ENCODE measurements at regions not wholly inside any gene's neighbourhood (a gene's known extent, or its start where the extent isn't known, plus 50 kb on each side); places are given as distances from the start of the nearest gene placed in this dataset.
"Not testable (repeated sequence)": the region's sequence is repeated elsewhere in the genome, so short reads cannot be mapped to it uniquely, and the experiment has no call there.

DNA sequence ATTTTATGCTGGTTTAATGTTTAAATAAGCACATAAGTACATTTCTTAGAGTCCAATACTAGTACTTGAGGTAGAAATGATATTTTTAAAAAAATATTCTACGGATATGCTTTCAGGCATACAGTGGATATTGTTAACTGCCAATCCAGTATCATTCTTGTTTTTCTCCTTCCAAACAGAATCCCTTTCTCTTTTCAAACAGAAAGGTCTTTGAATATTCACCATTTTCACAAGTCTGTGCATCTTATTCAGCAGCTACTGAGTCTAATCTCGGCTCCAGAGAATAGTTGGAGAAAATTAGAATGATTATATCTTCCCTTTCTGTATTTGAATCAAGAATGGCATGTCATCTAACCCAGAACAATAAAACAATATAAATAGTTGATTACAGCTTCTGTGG lies 174.5 kb downstream of the GOLGA6L6 start:
- no peak for DNase-seq (ENCODE audit: low spot score)

DNA sequence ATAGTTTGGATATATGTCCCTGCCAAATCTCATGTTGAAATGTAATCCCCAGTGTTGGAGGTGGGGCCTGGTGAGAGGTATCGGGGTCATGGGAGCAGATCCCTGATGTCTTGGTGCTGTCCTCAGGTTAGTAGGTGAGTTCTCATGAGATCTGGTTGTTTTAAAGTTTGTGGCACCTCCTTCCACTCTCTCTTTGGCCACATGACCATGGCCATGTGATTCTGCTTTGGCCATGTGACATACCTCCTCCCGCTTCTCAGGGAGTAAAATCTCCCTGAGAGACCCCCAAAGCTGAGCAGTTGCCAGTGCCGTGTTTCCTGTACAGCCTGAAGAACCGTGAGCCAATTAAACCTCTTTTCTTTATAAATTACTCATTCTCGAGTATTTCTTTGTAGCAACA lies 178.0 kb downstream of the GOLGA6L6 start:
- not testable (repeated sequence) for DNase-seq (ENCODE audit: low spot score)

DNA sequence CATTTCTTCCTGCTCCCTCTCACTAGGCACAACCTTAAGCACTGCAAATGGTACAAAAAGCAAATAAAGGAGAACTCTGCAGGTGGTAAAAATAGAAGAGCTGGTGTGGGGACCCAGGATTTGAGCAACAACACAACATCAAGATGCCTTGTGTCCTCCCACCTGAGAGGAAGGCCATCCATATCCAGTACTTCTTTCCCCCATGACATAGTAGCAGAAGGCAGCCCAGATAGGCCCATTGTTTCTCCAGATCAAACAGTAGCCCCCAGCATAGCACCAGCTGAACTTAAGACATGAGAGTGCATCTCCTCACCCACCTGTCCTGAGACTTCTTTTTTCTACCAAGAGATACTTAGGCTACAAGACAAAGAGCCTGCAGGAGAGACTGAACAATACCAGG lies 180.5 kb downstream of the GOLGA6L6 start:
- no peak for DNase-seq (ENCODE audit: low spot score)

DNA sequence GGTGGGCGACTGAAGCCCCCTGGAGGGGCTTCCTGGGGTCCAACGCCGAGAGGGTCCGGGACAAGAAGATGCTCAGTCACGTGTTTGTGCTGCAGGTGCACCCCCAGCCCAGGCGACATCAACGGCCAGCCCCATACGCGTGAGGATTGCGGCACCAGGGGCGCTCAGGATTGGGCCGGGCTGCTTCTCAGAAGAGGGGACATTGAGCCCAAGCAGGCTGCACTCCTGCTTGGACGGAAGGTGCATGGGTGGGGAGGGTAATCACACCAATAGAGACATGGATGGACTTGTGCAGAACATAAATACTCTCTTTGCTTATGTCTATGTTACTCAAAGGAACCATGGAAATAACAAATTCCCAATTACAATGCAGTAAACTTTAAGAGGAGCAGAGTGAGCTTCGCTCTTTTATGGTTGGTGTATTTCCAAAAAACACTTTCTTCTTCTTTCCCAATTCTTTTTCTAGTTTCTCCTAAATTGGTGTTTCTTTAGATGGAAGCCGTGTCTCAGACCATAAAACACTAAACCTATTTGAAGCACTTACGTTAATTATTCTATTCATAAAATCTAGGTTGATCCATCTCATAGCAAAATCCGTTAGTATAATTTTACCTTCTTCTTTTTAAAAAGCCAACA lies 182.7 kb downstream of the GOLGA6L6 start:
- no peak for DNase-seq (ENCODE audit: low spot score)

DNA sequence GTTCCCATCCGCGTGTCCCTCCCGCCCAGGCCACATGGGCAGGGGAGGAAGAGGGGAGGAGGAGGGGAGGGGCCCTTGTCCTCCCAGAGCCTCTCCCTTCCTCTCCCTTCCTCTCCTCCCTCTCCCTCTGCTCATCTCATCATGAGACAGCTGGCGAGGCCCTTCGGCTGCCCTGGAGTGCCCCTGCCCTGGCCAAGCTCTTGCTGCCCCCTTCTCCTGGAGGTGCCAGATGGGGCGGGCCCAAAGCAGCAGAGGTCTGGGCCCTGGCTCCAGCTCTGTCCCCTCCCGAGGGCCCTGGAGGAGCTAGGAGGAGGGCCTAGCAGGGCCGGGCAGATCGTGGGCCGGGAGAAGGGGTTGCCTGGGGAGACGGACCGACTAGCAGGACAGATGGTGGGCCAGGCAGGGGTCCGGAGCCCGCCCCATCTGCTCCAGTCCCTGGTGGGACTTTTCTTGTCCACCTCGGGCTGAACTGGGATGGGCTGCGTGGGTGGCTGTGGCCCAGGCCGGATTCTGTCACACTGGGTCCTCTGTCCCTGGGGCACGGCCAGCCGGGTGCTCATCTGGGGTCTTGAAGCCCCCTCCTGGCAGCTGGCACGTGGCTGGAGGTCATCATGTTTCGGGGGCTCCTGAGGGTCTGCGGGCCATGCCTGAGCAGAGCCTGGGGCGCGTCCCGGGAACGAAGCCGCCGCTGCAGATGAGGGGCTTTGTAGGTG lies 183.4 kb downstream of the GOLGA6L6 start:
- DNase-seq (ENCODE audit: low spot score) = no peak

DNA sequence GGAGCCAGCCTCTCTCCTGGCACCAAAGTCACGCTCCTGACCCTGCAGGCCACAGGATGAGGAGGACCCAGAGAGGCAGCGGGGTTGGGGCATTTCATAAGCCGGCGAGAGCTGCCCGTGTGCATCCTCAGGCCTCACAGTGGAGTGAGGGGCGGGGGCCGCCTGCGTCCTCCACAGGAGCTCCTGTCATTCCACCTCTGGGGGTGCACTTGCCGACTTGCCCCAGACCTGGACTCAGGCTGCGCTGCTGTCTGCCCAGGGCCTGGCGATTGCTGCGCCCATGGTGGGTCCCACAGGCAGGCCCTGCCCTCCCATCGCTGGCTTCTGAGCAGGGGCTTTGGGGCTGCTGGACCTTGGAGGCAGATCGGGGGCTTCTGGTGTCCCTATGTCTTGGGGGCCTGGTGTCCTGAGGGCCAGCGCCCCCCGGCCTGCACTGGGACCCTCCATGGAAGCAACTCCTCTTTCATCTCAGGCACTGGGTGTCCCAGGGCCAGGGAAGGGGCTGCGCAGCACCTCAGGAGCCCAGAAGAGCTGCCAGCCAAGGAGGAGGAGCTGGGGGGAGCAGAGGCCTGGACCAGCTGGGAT lies 184.0 kb downstream of the GOLGA6L6 start:
- DNase-seq (ENCODE audit: low spot score) = no peak

DNA sequence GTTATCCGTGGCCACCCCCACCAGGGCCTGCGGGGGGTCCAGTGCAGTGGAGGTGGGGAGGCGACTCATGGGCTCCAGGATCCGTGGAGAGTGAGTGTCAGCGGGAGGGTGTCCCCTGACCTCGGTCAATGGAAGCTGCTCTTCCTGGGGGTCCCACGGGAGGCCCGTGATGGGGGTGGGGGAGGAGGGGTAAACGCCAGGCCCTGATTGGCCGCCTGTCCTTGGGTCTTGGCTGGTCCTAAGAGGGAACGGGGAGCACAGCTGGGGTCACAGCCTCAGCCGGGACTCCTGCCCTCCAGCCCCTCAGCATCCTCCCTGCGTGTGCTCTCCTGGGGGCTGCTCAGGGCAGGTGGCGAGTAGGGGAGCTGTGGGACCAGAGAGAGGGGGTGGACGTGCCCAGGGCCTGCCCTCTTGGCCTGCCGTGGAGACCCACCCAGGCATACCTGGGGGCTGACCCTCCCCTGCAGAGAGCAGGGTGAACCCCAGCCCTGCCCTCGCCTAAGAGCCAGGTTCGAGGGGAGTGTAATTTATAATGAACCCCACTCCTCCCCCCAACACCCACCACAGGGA lies 184.6 kb downstream of the GOLGA6L6 start:
- no peak for DNase-seq (ENCODE audit: low spot score)

DNA sequence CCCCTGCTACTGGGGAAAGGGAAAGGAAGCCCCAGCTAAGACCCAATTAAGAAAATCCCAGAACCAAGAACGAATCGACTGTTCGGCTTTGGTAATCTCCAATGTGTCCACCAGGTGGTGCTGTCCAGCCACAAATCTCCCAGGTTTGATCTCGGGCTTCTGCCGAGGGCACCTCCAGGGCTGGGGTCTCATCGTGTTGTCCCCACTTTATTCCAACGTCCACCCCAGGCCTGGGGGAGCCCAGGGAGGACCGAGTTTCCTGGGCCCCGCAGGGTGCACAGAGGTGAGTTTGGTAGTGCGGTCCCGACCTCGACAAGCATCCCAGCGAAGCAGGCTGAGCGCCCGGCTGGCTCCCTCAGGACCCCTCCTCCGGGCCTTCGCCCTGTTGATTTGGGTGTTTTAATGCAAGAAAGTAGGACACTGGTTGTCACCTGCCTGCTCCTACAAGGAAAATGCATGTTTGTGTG lies 185.1 kb downstream of the GOLGA6L6 start:
- DNase-seq (ENCODE audit: low spot score) = peak; percentile 79

DNA sequence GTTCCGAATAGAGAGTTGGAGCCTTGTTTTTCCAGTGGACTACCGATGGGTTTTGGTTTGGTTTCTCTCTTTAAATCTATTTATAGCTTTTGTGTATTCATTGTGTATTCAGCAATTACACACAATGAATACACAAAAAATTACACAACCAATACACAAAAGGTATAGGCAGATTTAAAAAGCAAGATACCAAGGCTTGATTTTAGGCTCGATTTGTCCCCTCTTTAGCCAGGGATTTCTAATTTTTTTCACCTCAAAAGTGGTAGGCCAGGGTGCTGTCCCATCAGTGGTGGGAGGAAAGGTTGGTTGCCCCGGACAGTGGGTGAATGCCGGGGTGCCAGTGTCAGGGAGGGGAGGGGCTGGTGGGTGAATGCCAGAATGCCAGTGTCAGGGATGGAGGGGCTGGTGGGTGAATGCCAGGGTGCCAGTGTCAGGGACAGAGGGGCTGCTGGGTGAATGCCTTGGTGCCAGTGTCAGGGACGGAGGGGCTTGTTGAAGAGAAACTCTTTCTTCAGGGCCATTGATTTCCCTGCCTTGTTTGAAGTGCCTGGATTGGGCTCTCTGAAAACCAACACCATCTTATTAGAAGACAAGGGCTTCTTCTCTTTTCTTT lies 186.2 kb downstream of the GOLGA6L6 start:
- no peak for DNase-seq (ENCODE audit: low spot score)

DNA sequence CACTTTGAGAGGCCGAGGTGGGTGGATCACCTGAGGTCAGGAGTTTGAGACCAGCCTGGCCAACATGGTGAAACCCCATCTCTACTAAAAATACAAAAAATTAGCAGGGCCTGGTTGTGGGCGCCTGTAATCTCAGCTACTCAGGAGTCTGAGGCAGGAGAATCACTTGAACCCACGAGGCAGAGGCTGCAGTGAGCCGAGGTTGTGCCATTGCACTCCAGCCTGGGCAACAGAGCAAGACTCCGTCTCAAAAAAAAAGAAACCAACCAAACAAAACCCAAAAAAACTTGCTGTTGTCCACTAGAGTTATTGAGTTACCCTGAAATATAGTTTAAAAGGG lies 186.7 kb downstream of the GOLGA6L6 start:
- not testable (repeated sequence) for DNase-seq (ENCODE audit: low spot score)

DNA sequence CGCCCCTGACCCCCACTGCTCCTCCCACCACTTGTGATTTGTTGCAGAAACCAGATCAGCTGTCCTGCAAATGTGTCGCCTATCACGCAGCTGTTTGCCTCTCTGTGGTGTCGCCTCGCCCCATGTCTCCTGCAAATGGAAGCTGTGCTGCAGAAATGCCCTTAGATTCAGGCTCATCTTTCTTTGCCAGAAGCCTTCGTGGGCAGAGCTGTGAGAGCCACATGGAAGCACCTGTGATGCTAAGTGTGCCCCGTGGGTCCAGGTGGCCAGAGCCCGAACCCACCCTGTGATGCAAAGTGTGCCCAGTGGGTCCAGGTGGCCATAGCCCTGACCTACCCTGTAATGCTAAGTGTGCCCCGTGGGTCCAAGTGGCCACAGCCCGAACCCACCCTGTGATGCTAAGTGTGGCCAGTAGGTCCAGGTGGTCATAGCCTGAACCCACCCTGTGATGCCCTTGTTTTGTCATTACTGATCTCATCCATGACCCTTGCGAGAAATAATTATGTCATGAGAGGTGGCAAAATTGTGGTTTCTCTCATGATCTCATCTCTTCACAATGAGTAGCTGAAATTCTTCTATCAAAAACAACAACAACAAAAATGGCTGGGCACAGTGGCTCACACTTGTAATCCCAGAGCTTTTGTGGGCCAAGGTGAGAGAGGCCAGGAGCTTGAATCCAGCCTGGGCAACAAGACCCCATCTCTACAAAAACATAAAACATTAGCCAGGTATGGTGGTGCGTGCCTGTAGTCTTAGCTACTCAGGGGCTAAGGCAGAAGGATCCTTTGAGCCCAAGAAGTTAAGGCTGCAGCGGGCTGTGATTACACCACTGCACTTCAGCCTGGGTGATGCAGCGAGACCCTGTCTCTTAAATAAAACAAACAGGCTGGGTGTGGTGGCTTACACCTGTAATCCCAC lies 187.4 kb downstream of the GOLGA6L6 start:
- DNase-seq (ENCODE audit: low spot score) = no peak

DNA sequence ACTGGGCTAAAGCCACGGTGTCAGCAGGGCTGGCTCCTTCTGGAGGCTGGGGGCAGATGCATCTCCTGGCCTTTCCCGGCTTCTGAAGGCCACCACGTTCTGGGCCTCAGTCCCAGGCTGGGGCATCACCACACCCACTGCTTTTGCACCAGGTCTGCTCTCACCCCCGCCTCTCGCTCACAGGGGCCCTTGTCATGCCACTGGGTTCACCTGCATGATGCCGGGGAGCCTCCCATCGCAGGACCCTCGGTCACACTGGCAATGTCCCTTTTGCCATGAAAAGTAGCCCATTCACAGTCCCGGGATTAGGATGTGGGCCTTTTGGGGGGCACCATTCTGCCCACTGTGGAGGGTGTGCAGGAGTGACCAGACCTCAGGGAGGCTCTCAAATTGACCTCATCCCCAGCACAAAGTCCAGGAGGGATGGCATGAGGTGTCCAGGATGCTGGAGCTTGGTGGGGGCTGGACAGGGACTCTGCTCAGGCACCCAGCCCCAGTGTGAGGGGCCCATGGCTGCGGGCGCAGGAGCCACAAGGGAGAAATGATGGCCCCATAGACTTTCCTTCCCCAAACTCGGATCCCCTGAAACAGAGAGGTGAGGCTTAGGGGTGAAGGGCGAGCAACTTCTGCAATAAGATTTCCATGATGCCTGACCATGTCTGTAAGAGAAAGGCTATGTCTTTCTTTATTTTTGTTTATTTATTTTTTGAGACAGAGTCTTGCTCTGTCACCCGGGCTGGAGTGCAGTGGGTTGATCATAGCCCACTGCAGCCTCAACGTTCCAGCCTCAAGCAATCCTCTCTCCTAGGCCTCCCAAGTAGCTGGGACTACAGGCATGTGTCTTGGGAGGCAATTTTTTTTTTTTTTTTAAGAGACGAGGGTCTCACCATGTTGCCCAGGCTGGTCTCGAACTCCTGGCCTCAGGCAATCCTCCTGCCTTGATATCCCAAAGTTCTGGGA lies 189.1 kb downstream of the GOLGA6L6 start:
- no peak for DNase-seq (ENCODE audit: low spot score)

DNA sequence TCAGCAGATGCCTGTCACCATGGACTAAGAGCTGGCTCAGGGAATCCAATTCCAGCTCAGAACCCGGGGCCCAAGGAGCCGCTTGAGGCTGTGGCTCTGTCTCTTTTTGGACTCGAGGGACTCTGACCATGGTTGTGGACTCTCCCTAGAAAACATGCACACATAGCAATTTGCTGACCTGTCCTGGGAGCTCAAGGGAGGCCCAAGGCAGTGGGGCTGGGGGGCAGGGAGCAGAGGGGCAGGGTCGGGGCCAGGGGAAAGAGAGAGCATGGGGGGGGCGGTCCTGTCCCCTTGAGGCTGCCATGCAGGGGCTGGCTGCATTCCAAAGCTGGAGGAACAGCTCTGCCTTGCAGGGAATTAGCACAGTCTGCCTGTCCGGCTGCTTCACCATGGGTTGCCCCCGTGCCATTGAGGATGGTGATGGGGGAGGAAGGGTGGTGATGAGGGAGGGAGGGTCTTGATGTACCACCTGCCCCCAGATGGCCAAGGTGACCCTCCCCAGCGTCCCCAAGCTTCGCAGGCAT lies 190.1 kb downstream of the GOLGA6L6 start:
- no peak for DNase-seq (ENCODE audit: low spot score)

DNA sequence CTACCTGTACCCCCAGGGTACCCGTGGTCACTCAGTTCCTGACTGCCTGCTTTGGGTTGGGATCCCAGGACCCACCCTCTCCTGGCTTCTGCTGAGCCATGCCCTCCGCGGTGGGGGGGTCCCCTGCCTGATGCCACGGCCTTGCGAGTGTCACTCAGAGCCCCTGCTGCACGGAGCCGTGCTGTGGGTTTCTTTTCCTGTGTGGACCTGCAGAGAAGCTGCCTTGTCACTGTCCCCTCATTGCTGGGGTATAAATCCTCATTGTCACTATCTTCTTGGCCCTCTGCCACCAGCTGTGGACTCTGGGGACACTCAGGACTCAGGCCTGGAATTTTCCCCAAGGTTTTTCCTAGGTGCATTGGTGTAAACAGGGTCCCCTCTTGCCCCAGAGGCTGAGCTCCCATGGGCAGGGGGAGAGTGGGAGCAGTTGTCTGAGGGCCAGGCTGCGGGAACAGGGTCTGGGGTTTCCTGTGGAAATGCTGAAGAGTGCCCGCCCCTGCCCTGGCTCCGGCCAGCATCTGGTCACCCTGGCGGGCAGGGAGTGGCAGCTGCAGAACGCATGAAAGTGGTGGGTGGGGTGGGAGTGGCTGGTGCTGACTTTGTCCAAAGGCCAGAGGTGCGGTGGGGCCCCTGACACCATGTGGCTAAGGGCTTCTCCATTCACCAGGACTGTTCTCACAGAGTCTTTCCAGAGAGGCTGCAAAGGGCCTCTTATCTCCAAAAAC lies 191.7 kb downstream of the GOLGA6L6 start:
- no peak for DNase-seq (ENCODE audit: low spot score)

DNA sequence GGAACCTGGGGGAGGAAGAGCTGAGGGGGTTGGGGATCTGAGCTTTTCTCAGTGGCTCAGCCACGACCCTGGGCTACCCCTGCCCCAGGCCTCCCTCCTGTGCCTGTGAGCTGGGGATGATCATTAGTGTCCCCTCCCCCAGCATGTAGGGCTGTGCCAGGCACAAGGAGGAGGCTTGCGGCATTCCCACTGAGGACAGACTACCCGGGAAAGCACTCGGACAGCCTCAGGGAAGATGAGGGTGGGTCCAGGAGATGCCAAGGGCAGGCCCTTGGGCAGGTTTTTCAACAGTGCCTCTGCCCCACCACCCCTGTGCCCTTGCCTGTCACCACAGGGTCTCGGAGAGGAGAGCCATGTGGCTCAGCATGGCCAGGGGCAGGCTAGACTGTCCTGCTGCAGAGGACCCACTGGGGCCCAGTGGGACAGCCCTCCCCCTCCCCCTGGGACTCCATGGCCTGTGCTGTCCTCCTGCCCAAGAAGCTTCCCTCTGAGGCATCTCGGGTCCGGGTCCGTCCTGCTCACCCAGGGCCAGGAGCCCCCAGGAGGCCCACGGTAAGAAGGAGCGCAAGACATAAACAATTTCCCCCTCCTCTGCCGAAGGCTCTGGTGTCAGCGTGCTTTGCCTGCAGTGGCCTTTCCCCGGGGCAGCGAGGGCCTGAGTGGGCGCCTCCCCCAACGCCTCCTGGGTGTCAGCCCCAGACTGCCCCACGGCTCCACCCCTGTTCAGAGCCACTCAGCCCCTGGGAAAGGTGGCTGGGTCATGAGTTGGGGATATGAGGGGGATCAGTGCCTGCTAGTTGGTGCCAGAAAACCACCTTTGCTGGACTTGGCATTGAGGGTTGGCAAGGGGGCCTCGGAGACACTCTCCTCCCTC lies 192.5 kb downstream of the GOLGA6L6 start:
- no peak for DNase-seq (ENCODE audit: low spot score)

DNA sequence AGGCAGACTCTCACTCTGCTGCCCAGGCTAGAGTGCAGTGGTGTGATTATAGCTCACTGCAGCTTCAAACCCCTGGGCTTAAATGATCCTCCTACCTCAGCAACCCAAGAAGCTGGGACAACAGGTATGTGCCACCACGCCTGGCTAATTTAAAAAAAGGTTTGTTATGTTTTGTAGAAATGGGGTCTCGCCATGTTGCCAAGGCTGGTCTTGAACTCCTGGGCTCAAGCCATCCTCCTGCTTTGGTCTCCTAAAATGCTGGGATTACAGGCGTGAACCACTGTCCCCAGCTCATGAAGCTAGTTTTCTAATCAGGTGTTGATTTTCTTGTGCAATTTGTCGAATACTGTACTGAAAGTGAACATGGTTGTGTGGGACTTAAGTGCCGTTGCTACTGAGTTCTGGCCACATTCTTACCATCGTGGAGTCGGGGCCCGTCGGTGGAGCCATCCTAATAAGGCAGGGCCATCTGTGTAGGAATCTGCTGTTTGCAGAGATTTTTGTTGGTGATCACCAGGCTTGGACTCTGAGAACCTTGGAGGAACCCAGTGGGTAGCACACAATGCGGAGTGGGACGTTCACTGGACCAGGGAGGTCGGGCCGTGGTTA lies 193.2 kb downstream of the GOLGA6L6 start:
- no peak for DNase-seq (ENCODE audit: low spot score)

DNA sequence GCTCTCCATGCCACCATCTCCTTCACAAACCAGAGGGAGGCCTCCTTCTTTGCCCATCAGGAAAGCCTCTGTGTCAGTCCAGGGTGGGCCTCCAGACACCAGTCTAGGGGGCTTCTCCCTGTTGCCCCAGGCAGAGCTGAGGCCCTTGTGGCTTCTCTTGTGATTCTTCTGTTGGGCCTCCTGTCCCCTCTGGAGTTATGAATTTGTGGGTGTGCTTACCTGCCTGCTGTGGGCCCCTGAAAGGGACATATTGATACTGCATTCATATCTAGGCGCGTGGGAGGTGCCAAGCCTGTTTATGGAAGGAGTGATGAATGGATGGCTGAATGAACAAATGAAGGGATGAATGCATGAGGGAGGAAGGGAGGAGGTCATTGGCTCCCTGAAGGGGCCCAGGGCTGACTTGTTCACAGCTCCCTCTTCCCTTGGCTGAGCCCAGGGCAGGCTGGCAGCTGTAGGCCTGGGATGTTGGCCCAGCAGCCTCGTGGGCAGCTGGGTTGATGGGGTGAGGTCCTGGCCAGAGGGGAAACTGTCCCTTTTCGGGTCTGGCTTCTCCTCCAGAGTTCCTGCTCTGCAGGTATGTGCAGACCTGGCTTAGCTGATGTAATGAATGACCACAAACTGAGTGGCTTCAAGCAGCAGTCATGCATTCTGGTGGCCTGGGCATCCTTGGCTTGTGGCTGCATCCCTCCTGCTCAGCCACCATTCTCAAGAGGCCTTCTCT lies 195.4 kb downstream of the GOLGA6L6 start:
- DNase-seq (ENCODE audit: low spot score) = no peak

Measured in activated CD4-positive, alpha-beta T cell treated with anti-CD3 and anti-CD28 coated beads, Interleukin-2, Interleukin-4, amounts not matched to agents 100 ng/mL and 50 ng/mL, durations not matched to agents 16 hours and 8 hours (primary cell).